Nephron (organoid): ENCODE measurements at regions not wholly inside any gene's neighbourhood (a gene's known extent, or its start where the extent isn't known, plus 50 kb on each side); places are given as distances from the start of the nearest gene placed in this dataset.

Experiments
- H3K27ac Mint-ChIP-seq, 3 experiments: 2 replicates each; pipeline ENCODE4 v1.8.0; 2020; ENCODE audit warnings: mixed read lengths in 3 of 3, mild to moderate bottlenecking in 2 of 3, moderate library complexity in 1 of 3
- H3K27me3 Mint-ChIP-seq: 2 replicates; pipeline ENCODE4 v1.8.0; 2021; ENCODE audit warnings: low read depth, mild to moderate bottlenecking, moderate library complexity, mixed read lengths
- H3K36me3 Mint-ChIP-seq: 2 replicates; pipeline ENCODE4 v1.8.0; 2020; ENCODE audit warnings: low read depth, mixed read lengths
- H3K4me1 Mint-ChIP-seq: 2 replicates; pipeline ENCODE4 v1.8.0; 2020; ENCODE audit warnings: mixed read lengths
- H3K4me3 Mint-ChIP-seq, 3 experiments: 2 replicates each; pipeline ENCODE4 v1.8.0; 2020; ENCODE audit warnings: mild to moderate bottlenecking in 3 of 3, mixed read lengths in 3 of 3, moderate library complexity in 2 of 3
- H3K9me3 Mint-ChIP-seq: 2 replicates; pipeline ENCODE4 v1.8.0; 2020; ENCODE audit warnings: mixed read lengths
- CTCF ChIP-seq, 3 experiments: fragments of 200-600 bp; sonication (generic); IDR thresholded peaks; one replicate each; pipeline ENCODE4 v1.5.0; 2021; ENCODE audit warnings: antibody characterized with exemption in 3 of 3; ENCODE audit not compliant: unreplicated experiment in 3 of 3

- Mint-ChIP-seq H3K27me3 (no peaks in the 10 kb centered on the region), H3K27ac (no peak overlapping the region), H3K9me3 (peaks cover 3% of the 10 kb centered on the region), H3K4me1 (no peaks in the 10 kb centered on the region), H3K4me3 (no peak overlapping the region), H3K36me3 (no peaks in the 10 kb centered on the region)
- no peak for TF ChIP-seq CTCF (IDR thresholded peaks at IDR 0.05; ENCODE audit: unreplicated experiment in 3 of 3)
Measured at GRCh38 chr12:105978686-105979085, 160.1 kb downstream of the NUAK1 start.

DNA sequence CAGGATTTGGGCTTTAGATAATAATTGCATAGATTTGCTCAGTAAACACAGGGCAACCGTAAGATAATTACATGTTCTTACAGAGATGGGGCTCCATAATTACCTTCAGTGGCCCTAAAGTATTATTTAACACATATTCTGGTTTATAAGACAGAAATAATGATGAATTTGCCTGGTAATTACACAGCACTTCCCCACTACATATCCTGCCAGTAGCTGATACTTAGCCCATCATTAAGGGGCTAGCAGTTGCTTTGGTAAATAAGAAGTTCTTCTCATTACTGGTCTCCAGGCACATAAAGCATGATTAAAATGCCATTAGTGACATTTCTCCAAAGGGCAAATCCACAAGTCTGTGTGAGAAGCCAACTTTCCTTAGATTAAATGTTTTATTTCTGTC, 158.7 kb downstream of the NUAK1 start:
- Mint-ChIP-seq H3K36me3 (no peaks in the 10 kb centered on the region), H3K9me3 (no peaks in the 10 kb centered on the region), H3K27me3 (no peaks in the 10 kb centered on the region), H3K4me1 (no peaks in the 10 kb centered on the region), H3K27ac (no peak overlapping the region), H3K4me3 (no peak overlapping the region)
- TF ChIP-seq CTCF (IDR thresholded peaks at IDR 0.05; ENCODE audit: unreplicated experiment in 3 of 3): no peak

- Mint-ChIP-seq H3K36me3 (no peaks in the 10 kb centered on the region), H3K4me1 (no peaks in the 10 kb centered on the region), H3K9me3 (no peaks in the 10 kb centered on the region), H3K27ac (no peak overlapping the region), H3K4me3 (no peak overlapping the region), H3K27me3 (no peaks in the 10 kb centered on the region)
- TF ChIP-seq CTCF (IDR thresholded peaks at IDR 0.05; ENCODE audit: unreplicated experiment in 3 of 3): no peak
Measured at GRCh38 chr12:105980533-105980932, 158.2 kb downstream of the NUAK1 start.

DNA sequence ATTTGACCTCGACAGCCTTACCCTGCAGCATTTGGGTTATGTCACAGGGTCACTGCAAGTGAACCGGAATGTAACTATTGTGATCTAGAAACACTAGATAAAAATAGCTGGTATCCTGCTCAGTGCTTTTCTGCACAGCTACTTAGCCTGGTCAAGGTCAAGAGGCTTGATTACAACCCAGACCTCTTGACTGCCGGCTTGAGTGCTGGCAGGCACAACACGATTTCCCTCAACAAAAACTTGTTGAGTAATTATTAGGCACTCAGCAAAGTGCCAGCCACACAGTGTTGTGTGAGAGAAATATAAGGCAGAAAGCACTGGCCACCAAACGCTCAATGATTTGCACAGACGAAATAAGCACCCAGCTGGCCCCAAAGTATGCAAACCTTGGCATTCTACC, 156.7 kb downstream of the NUAK1 start:
- H3K9me3 Mint-ChIP-seq: no peaks in the 10 kb centered on the region
- H3K36me3 Mint-ChIP-seq: no peaks in the 10 kb centered on the region
- no peaks in the 10 kb centered on the region for H3K4me1 Mint-ChIP-seq
- H3K27ac Mint-ChIP-seq: no peak overlapping the region
- H3K4me3 Mint-ChIP-seq: no peak overlapping the region
- H3K27me3 Mint-ChIP-seq: no peaks in the 10 kb centered on the region
- no peak for TF ChIP-seq CTCF (IDR thresholded peaks at IDR 0.05; ENCODE audit: unreplicated experiment in 3 of 3)

- H3K4me1 Mint-ChIP-seq: no peaks in the 10 kb centered on the region
- H3K27me3 Mint-ChIP-seq: no peaks in the 10 kb centered on the region
- H3K4me3 Mint-ChIP-seq: no peak overlapping the region
- peak overlapping the region in 1 of 3 experiments; percentile 29 for H3K27ac Mint-ChIP-seq
- no peaks in the 10 kb centered on the region for H3K9me3 Mint-ChIP-seq
- H3K36me3 Mint-ChIP-seq: no peaks in the 10 kb centered on the region
- TF ChIP-seq CTCF (IDR thresholded peaks at IDR 0.05; ENCODE audit: unreplicated experiment in 3 of 3): no peak
Measured at GRCh38 chr12:105983622-105984320, 155.0 kb downstream of the NUAK1 start.

- Mint-ChIP-seq H3K4me1 (no peaks in the 10 kb centered on the region), H3K9me3 (no peaks in the 10 kb centered on the region), H3K36me3 (no peaks in the 10 kb centered on the region), H3K27me3 (no peaks in the 10 kb centered on the region), H3K27ac (no peak overlapping the region), H3K4me3 (no peak overlapping the region)
- no peak for TF ChIP-seq CTCF (IDR thresholded peaks at IDR 0.05; ENCODE audit: unreplicated experiment in 3 of 3)
Measured at GRCh38 chr12:105985383-105985782, 153.4 kb downstream of the NUAK1 start.
